H9 (cell line): ENCODE measurements at regions not wholly inside any gene's neighbourhood (a gene's known extent, or its start where the extent isn't known, plus 50 kb on each side); places are given as distances from the start of the nearest gene placed in this dataset.

Experiments used
- DNase-seq: peaks from one replicate; pipeline ENCODE4 v3.0.0-alpha.2; 2017
- H2AFZ ChIP-seq: one replicate; pipeline ENCODE4 v1.6.1; 2013; ENCODE audit warnings: mild to moderate bottlenecking, low read length, control low read depth, moderate library complexity
- H2AK5ac ChIP-seq: 2 replicates; pipeline ENCODE4 v1.6.1; 2013; ENCODE audit warnings: low read length, control low read depth, mixed read lengths; ENCODE audit not compliant: insufficient read length
- H2BK120ac ChIP-seq: one replicate; pipeline ENCODE4 v1.6.1; 2013; ENCODE audit warnings: low read depth, mild to moderate bottlenecking, low read length, control low read depth, inconsistent platforms; ENCODE audit not compliant: poor library complexity, severe bottlenecking
- H2BK12ac ChIP-seq: 2 replicates; pipeline ENCODE4 v1.6.1; 2013; ENCODE audit warnings: low read length, control low read depth, mixed read lengths, low read depth; ENCODE audit not compliant: insufficient read length
- H2BK15ac ChIP-seq: 2 replicates; pipeline ENCODE4 v1.6.1; 2013; ENCODE audit warnings: low read depth, low read length, control low read depth
- H2BK20ac ChIP-seq: one replicate; pipeline ENCODE4 v1.6.1; 2013; ENCODE audit warnings: low read depth, mild to moderate bottlenecking, low read length, control low read depth, inconsistent platforms; ENCODE audit not compliant: poor library complexity, severe bottlenecking
- H2BK5ac ChIP-seq: 2 replicates; pipeline ENCODE4 v1.6.1; 2013; ENCODE audit warnings: low read length, control low read depth, mixed read lengths; ENCODE audit not compliant: insufficient read length
- H3K14ac ChIP-seq: 2 replicates; pipeline ENCODE4 v1.6.1; 2013; ENCODE audit warnings: low read length, control low read depth; ENCODE audit not compliant: insufficient read depth
- H3K18ac ChIP-seq: 2 replicates; pipeline ENCODE4 v1.6.1; 2013; ENCODE audit warnings: low read depth, mild to moderate bottlenecking, mixed read lengths, low read length, control low read depth; ENCODE audit not compliant: insufficient read length
- H3K23ac ChIP-seq: 2 replicates; pipeline ENCODE4 v1.6.1; 2013; ENCODE audit warnings: low read length, control low read depth, mixed read lengths, low read depth; ENCODE audit not compliant: insufficient read length
- H3K23me2 ChIP-seq: 2 replicates; pipeline ENCODE4 v1.6.1; 2013; ENCODE audit warnings: low read depth, mild to moderate bottlenecking, mixed read lengths, low read length, control low read depth; ENCODE audit not compliant: insufficient read length, poor library complexity, severe bottlenecking
- H3K27ac ChIP-seq: 2 replicates; pipeline ENCODE4 v1.5.1; 2013; ENCODE audit warnings: low read length, control low read depth, mixed read lengths, low read depth; ENCODE audit not compliant: insufficient read length
- H3K27me3 ChIP-seq: 2 replicates; pipeline ENCODE4 v1.6.1; 2013; ENCODE audit warnings: low read length, control low read depth, inconsistent platforms; ENCODE audit not compliant: insufficient read depth
- H3K4ac ChIP-seq: 2 replicates; pipeline ENCODE4 v1.6.1; 2013; ENCODE audit warnings: low read depth, mild to moderate bottlenecking, control low read depth, inconsistent platforms, low read length, moderate library complexity
- H3K4me1 ChIP-seq: 2 replicates; pipeline ENCODE4 v1.6.1; 2013; ENCODE audit warnings: low read length, control low read depth, inconsistent platforms; ENCODE audit not compliant: insufficient read depth
- H3K4me2 ChIP-seq: 2 replicates; pipeline ENCODE4 v1.6.1; 2013; ENCODE audit warnings: low read length, control low read depth, mixed read lengths; ENCODE audit not compliant: insufficient read length, insufficient read depth
- H3K56ac ChIP-seq: 2 replicates; pipeline ENCODE4 v1.6.1; 2013; ENCODE audit warnings: low read depth, mild to moderate bottlenecking, mixed read lengths, low read length, control low read depth; ENCODE audit not compliant: insufficient read length
- H3K79me1 ChIP-seq: 2 replicates; pipeline ENCODE4 v1.6.1; 2013; ENCODE audit warnings: low read depth, mild to moderate bottlenecking, moderate library complexity, low read length, control low read depth, inconsistent platforms; ENCODE audit not compliant: insufficient read depth, poor library complexity, severe bottlenecking
- H3K79me2 ChIP-seq: 2 replicates; pipeline ENCODE4 v1.6.1; 2013; ENCODE audit warnings: low read length, control low read depth, inconsistent platforms; ENCODE audit not compliant: insufficient read depth
- H3K9ac ChIP-seq: 2 replicates; pipeline ENCODE4 v1.6.1; 2013; ENCODE audit warnings: low read length, control low read depth, mixed read lengths; ENCODE audit not compliant: insufficient read length; ENCODE audit errors: extremely low read depth
- H3K9me3 ChIP-seq: one replicate; pipeline ENCODE4 v1.6.1; 2013; ENCODE audit warnings: low read depth, low read length, inconsistent platforms; ENCODE audit not compliant: control insufficient read depth
- H3T11ph ChIP-seq: one replicate; pipeline ENCODE4 v1.6.1; 2013; ENCODE audit warnings: mild to moderate bottlenecking, low read length, control low read depth, inconsistent platforms
- H4K20me1 ChIP-seq: one replicate; pipeline ENCODE4 v1.6.1; 2013; ENCODE audit not compliant: control insufficient read depth, insufficient read length, insufficient read depth
- H4K5ac ChIP-seq: 2 replicates; pipeline ENCODE4 v1.6.1; 2013; ENCODE audit warnings: low read depth, mild to moderate bottlenecking, mixed read lengths, low read length, control low read depth; ENCODE audit not compliant: insufficient read length
- H4K8ac ChIP-seq: replicated peaks from 2 replicates; pipeline ENCODE4 v1.6.1; 2013; ENCODE audit warnings: low read length, control low read depth, mixed read lengths, low read depth; ENCODE audit not compliant: insufficient read length
- H4K91ac ChIP-seq: 2 replicates; pipeline ENCODE4 v1.6.1; 2013; ENCODE audit warnings: low read depth, mild to moderate bottlenecking, moderate library complexity, mixed read lengths, low read length, control low read depth; ENCODE audit not compliant: insufficient read length
- H3K27ac Mint-ChIP-seq, 3 experiments: 2 replicates in 2 of 3; 3 replicates in 1 of 3; pipeline ENCODE4 v1.8.0; 2020 to 2021; ENCODE audit warnings: mixed read lengths in 3 of 3, mild to moderate bottlenecking in 1 of 3, moderate library complexity in 1 of 3
- H3K27me3 Mint-ChIP-seq: 2 replicates; pipeline ENCODE4 v1.8.0; 2021; ENCODE audit warnings: low read depth, mild to moderate bottlenecking, moderate library complexity, mixed read lengths
- H3K36me3 Mint-ChIP-seq, 3 experiments: 2 replicates in 2 of 3; 3 replicates in 1 of 3; pipeline ENCODE4 v1.8.0; 2020 to 2021; ENCODE audit warnings: low read depth in 3 of 3, mixed read lengths in 3 of 3; ENCODE audit not compliant: insufficient read depth in 1 of 3
- H3K4me1 Mint-ChIP-seq, 2 experiments: 2 replicates each; pipeline ENCODE4 v1.8.0; 2020; ENCODE audit warnings: mixed read lengths in 2 of 2
- H3K4me3 Mint-ChIP-seq, 2 experiments: 2 replicates in 1 of 2; 3 replicates in 1 of 2; pipeline ENCODE4 v1.8.0; 2020 to 2021; ENCODE audit warnings: mild to moderate bottlenecking in 2 of 2, mixed read lengths in 2 of 2, moderate library complexity in 1 of 2
- H3K9me3 Mint-ChIP-seq, 2 experiments: 2 replicates in 1 of 2; 3 replicates in 1 of 2; pipeline ENCODE4 v1.8.0; 2020; ENCODE audit warnings: mild to moderate bottlenecking in 2 of 2, mixed read lengths in 2 of 2, moderate library complexity in 1 of 2
- WGBS: extraction: QIAGEN DNeasy Blood & Tissue Kit; methylation state at CpG from one replicate; pipeline ENCODE4 v1.1.7; 2013; ENCODE audit warnings: missing lambda C conversion rate, low lambda C conversion rate, mixed read lengths; ENCODE audit not compliant: insufficient read length; ENCODE audit errors: extremely low coverage; 5-methylcytosine and 5-hydroxymethylcytosine counted together
- TF ChIP-seq, protein P1 (sequence below): fragments of 200-600 bp; sonication (generic); conservative IDR thresholded peaks from 3 replicates; pipeline ENCODE4 v1.8.0; 2021; ENCODE audit warnings: antibody characterized with exemption, mild to moderate bottlenecking

DNA sequence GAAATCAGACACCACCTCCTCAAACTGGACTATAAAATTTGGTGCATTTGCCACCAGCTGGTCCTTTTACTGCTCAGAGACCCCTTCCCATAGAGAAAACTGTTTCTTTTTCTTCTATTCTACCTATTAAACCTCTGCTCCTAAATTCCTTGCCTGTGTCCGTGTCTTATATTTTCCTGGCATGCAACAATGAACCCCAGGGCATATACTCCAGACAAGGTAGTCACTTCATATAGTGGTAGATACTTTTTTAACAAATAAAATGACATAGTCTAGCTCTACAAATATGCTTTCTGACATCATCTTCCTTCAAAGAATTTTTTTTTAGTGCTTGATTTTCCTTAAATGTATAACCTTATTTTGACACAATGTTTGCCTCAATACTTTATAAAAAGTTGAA is 1402.9 kb upstream of the PABPC4L start:
- H3K4ac ChIP-seq = no peak overlapping the region
- no peak overlapping the region for H3K14ac ChIP-seq
- Mint-ChIP-seq H3K4me3 (no peak overlapping the region), H3K27me3 (no peaks in the 10 kb centered on the region), H3K4me1 (peaks cover 3 to 8% of the 10 kb centered on the region in 2 experiments; a peak in 3 of 4 replicates), H3K27ac (0 out of 7 replicates have a peak overlapping the region, but pooled peaks of 1 of the 3 experiments have one; percentile 34), H3K9me3 (peaks cover 7 to 12% of the 10 kb centered on the region in 2 experiments; a peak in 4 of 5 replicates), H3K36me3 (peaks cover 0 to 2% (median under 1%) of the 10 kb centered on the region in 3 experiments; a peak in 4 of 7 replicates)
- no peak overlapping the region for H3K23ac ChIP-seq
- no peaks in the 10 kb centered on the region for H4K20me1 ChIP-seq
- H3K27ac ChIP-seq = no peak overlapping the region
- H3K27me3 ChIP-seq = no peaks in the 10 kb centered on the region
- H4K91ac ChIP-seq = no peak overlapping the region
- DNase-seq = no peak
- H2BK12ac ChIP-seq = no peak overlapping the region
- TF ChIP-seq, protein P1, sequence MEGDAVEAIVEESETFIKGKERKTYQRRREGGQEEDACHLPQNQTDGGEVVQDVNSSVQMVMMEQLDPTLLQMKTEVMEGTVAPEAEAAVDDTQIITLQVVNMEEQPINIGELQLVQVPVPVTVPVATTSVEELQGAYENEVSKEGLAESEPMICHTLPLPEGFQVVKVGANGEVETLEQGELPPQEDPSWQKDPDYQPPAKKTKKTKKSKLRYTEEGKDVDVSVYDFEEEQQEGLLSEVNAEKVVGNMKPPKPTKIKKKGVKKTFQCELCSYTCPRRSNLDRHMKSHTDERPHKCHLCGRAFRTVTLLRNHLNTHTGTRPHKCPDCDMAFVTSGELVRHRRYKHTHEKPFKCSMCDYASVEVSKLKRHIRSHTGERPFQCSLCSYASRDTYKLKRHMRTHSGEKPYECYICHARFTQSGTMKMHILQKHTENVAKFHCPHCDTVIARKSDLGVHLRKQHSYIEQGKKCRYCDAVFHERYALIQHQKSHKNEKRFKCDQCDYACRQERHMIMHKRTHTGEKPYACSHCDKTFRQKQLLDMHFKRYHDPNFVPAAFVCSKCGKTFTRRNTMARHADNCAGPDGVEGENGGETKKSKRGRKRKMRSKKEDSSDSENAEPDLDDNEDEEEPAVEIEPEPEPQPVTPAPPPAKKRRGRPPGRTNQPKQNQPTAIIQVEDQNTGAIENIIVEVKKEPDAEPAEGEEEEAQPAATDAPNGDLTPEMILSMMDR = no peak
- no peak overlapping the region for H4K8ac ChIP-seq
- H3T11ph ChIP-seq = no peak overlapping the region
- H3K18ac ChIP-seq = no peak overlapping the region
- H3K9me3 ChIP-seq = no peaks in the 10 kb centered on the region
- no peaks in the 10 kb centered on the region for H3K79me2 ChIP-seq
- H2AK5ac ChIP-seq = no peak overlapping the region
- WGBS = no CpG with 5 or more reads among the region's 1 CpG
- H2BK20ac ChIP-seq = no peak overlapping the region
- no peak overlapping the region for H2AFZ ChIP-seq
- no peaks in the 10 kb centered on the region for H3K79me1 ChIP-seq
- no peak overlapping the region for H3K56ac ChIP-seq
- no peaks in the 10 kb centered on the region for H3K4me1 ChIP-seq
- no peak overlapping the region for H3K9ac ChIP-seq
- no peak overlapping the region for H2BK15ac ChIP-seq
- H3K4me2 ChIP-seq = no peak overlapping the region
- H3K23me2 ChIP-seq = no peaks in the 10 kb centered on the region
- H2BK5ac ChIP-seq = no peak overlapping the region
- no peak overlapping the region for H4K5ac ChIP-seq
- no peak overlapping the region for H2BK120ac ChIP-seq
